Neural cell (in vitro differentiated cells): ENCODE measurements at regions not wholly inside any gene's neighbourhood (a gene's known extent, or its start where the extent isn't known, plus 50 kb on each side); places are given as distances from the start of the nearest gene placed in this dataset.

ENCODE experiments used
- H2AFZ ChIP-seq: fragments of 200-600, 300-800 bp; sonication (generic), shearing (Covaris generic); 2 replicates; pipeline ENCODE4 v1.6.0; 2014; ENCODE audit warnings: low read depth, mild to moderate bottlenecking, antibody characterized with exemption, low read length, moderate library complexity
- H3F3A ChIP-seq: fragments of 200-600 bp; shearing (Covaris generic); 2 replicates; pipeline ENCODE4 v1.6.1; 2016; ENCODE audit warnings: mild to moderate bottlenecking, moderate library complexity, mixed read lengths, antibody characterized with exemption, low read length; ENCODE audit not compliant: insufficient read depth, poor library complexity, severe bottlenecking
- H3K27ac ChIP-seq: fragments of 200-600, 300-800 bp; sonication (generic), shearing (Covaris generic); 2 replicates; pipeline ENCODE4 v1.5.1; 2014; ENCODE audit warnings: mild to moderate bottlenecking, low read length, moderate library complexity
- H3K27me3 ChIP-seq: fragments of 300-800, 200-600 bp; sonication (generic), shearing (Covaris generic); 2 replicates; pipeline ENCODE4 v1.6.0; 2014; ENCODE audit warnings: mild to moderate bottlenecking, low read depth, low read length, moderate library complexity; ENCODE audit not compliant: insufficient read depth
- H3K36me3 ChIP-seq: fragments of 300-800, 200-600 bp; sonication (generic), shearing (Covaris generic); 2 replicates; pipeline ENCODE4 v1.5.1; 2014; ENCODE audit warnings: mild to moderate bottlenecking, antibody characterized with exemption, low read length, moderate library complexity; ENCODE audit not compliant: insufficient read depth
- H3K4me2 ChIP-seq: fragments of 300-800, 200-600 bp; sonication (generic), shearing (Covaris generic); 2 replicates; pipeline ENCODE4 v1.6.0; 2014; ENCODE audit warnings: mild to moderate bottlenecking, low read length
- H3K4me3 ChIP-seq: fragments of 300-800, 200-600 bp; sonication (generic), shearing (Covaris generic); 2 replicates; pipeline ENCODE4 v1.5.1; 2014; ENCODE audit warnings: mild to moderate bottlenecking, low read length, moderate library complexity
- H3K79me2 ChIP-seq: fragments of 200-600 bp; shearing (Covaris generic); replicated peaks from 2 replicates; pipeline ENCODE4 v1.6.0; 2014; ENCODE audit warnings: mild to moderate bottlenecking, low read length, moderate library complexity; ENCODE audit not compliant: insufficient read depth
- H3K9ac ChIP-seq: fragments of 300-800, 200-600 bp; sonication (generic), shearing (Covaris generic); 2 replicates; pipeline ENCODE4 v1.6.1; 2016; ENCODE audit warnings: mild to moderate bottlenecking, low read length, mixed read lengths
- H3K9me2 ChIP-seq: fragments of 200-600 bp; shearing (Covaris generic); 2 replicates; pipeline ENCODE4 v1.6.1; 2016; ENCODE audit warnings: mild to moderate bottlenecking, low read length, mixed read lengths; ENCODE audit not compliant: insufficient read depth
- H3K9me3 ChIP-seq: fragments of 200-600, 300-800 bp; sonication (generic), shearing (Covaris generic); 2 replicates; pipeline ENCODE4 v1.6.1; 2016; ENCODE audit warnings: mild to moderate bottlenecking, mixed run types, low read length, moderate library complexity, mixed read lengths
- H4K20me1 ChIP-seq: fragments of 200-600 bp; shearing (Covaris generic); 2 replicates; pipeline ENCODE4 v1.6.1; 2016; ENCODE audit warnings: mild to moderate bottlenecking, mixed run types; ENCODE audit not compliant: insufficient read depth
- EP300 ChIP-seq: fragments of 450-650 bp; conservative IDR thresholded peaks from 2 replicates; pipeline ENCODE4 v1.6.1; 2014; ENCODE audit warnings: antibody characterized with exemption, mild to moderate bottlenecking, moderate library complexity; ENCODE audit not compliant: poor library complexity, severe bottlenecking
- EZH2 ChIP-seq: fragments of 200-600, 300-800 bp; shearing (Covaris generic), sonication (generic); IDR thresholded peaks from 2 replicates; pipeline ENCODE4 v1.6.1; 2014; ENCODE audit warnings: antibody characterized with exemption, low read length, borderline replicate concordance, mild to moderate bottlenecking; ENCODE audit not compliant: insufficient read depth, poor library complexity, severe bottlenecking
- MXI1 ChIP-seq: fragments of 450-650 bp; conservative IDR thresholded peaks from 2 replicates; pipeline ENCODE4 v1.6.1; 2014; ENCODE audit warnings: antibody characterized with exemption, mild to moderate bottlenecking; ENCODE audit not compliant: poor library complexity, severe bottlenecking
- POLR2AphosphoS5 ChIP-seq: IDR thresholded peaks from 2 replicates; pipeline ENCODE4 v1.6.1; 2012
- RAD21 ChIP-seq: fragments of 450-650 bp; conservative IDR thresholded peaks from 2 replicates; pipeline ENCODE4 v1.6.1; 2014; ENCODE audit warnings: antibody characterized with exemption, mild to moderate bottlenecking, moderate library complexity
- SMC3 ChIP-seq: fragments of 450-650 bp; conservative IDR thresholded peaks from 2 replicates; pipeline ENCODE4 v1.6.1; 2014; ENCODE audit warnings: antibody characterized with exemption, mild to moderate bottlenecking, moderate library complexity; ENCODE audit not compliant: poor library complexity
- TAF1 ChIP-seq: IDR thresholded peaks from 2 replicates; pipeline ENCODE4 v1.6.1; 2012; ENCODE audit warnings: low read depth
- TF ChIP-seq, protein P1 (sequence below): IDR thresholded peaks from 2 replicates; pipeline ENCODE4 v1.6.1; 2012; ENCODE audit warnings: borderline replicate concordance
- TF ChIP-seq, protein P2 (sequence below): fragments of 450-650 bp; IDR thresholded peaks from 2 replicates; pipeline ENCODE4 v1.5.1; 2014; ENCODE audit warnings: antibody characterized with exemption, mild to moderate bottlenecking, moderate library complexity; ENCODE audit not compliant: poor library complexity, severe bottlenecking

DNA sequence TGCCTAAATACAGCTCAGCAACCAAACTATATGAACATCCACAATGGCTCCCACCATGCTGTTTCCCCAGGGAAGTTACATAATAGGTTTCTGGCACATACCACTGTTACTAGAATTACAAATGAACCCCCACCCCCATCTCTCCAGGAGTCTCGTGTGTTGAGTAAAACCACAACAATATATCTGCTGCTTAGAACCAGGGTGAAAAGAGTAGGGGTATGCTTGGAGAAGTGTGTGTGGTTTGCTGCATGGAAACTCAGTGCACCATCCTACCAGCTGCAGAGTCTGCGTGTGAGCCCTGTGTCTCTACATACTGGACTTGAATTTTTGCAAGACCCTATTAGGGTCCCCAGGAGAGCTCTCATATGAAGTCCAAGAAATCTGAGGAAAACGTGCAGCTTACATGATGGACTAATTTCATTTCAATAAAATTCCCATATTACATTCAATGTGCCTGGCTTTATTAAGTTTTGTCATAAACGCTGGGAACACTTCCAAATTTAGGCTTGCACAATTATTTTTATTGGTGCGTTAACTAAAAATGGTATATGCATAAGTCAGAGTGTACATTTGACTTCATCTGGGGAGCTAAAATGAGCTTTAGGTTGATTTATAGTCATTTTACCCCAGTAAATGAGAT is 104.5 kb upstream of the NFIB start:
- no peak for TF ChIP-seq POLR2AphosphoS5
- TF ChIP-seq MXI1, result no peak
- TF ChIP-seq, protein P1, sequence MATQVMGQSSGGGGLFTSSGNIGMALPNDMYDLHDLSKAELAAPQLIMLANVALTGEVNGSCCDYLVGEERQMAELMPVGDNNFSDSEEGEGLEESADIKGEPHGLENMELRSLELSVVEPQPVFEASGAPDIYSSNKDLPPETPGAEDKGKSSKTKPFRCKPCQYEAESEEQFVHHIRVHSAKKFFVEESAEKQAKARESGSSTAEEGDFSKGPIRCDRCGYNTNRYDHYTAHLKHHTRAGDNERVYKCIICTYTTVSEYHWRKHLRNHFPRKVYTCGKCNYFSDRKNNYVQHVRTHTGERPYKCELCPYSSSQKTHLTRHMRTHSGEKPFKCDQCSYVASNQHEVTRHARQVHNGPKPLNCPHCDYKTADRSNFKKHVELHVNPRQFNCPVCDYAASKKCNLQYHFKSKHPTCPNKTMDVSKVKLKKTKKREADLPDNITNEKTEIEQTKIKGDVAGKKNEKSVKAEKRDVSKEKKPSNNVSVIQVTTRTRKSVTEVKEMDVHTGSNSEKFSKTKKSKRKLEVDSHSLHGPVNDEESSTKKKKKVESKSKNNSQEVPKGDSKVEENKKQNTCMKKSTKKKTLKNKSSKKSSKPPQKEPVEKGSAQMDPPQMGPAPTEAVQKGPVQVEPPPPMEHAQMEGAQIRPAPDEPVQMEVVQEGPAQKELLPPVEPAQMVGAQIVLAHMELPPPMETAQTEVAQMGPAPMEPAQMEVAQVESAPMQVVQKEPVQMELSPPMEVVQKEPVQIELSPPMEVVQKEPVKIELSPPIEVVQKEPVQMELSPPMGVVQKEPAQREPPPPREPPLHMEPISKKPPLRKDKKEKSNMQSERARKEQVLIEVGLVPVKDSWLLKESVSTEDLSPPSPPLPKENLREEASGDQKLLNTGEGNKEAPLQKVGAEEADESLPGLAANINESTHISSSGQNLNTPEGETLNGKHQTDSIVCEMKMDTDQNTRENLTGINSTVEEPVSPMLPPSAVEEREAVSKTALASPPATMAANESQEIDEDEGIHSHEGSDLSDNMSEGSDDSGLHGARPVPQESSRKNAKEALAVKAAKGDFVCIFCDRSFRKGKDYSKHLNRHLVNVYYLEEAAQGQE, result no peak
- no peak for TF ChIP-seq TAF1
- TF ChIP-seq, protein P2, sequence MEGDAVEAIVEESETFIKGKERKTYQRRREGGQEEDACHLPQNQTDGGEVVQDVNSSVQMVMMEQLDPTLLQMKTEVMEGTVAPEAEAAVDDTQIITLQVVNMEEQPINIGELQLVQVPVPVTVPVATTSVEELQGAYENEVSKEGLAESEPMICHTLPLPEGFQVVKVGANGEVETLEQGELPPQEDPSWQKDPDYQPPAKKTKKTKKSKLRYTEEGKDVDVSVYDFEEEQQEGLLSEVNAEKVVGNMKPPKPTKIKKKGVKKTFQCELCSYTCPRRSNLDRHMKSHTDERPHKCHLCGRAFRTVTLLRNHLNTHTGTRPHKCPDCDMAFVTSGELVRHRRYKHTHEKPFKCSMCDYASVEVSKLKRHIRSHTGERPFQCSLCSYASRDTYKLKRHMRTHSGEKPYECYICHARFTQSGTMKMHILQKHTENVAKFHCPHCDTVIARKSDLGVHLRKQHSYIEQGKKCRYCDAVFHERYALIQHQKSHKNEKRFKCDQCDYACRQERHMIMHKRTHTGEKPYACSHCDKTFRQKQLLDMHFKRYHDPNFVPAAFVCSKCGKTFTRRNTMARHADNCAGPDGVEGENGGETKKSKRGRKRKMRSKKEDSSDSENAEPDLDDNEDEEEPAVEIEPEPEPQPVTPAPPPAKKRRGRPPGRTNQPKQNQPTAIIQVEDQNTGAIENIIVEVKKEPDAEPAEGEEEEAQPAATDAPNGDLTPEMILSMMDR, result no peak
- TF ChIP-seq EP300, result no peak
- no peak for TF ChIP-seq EZH2
- no peak for TF ChIP-seq SMC3
- H3K27ac ChIP-seq, result no peak overlapping the region
- H3K4me2 ChIP-seq, result no peak overlapping the region
- no peak overlapping the region for H3K9ac ChIP-seq
- no peaks in the 10 kb centered on the region for H3K27me3 ChIP-seq
- H4K20me1 ChIP-seq, result no peaks in the 10 kb centered on the region
- no peaks in the 10 kb centered on the region for H3K36me3 ChIP-seq
- H3K9me3 ChIP-seq, result peaks cover 3% of the 10 kb centered on the region
- no peak overlapping the region for H2AFZ ChIP-seq
- H3K79me2 ChIP-seq, result no peaks in the 10 kb centered on the region
- no peaks in the 10 kb centered on the region for H3K9me2 ChIP-seq
- no peak overlapping the region for H3K4me3 ChIP-seq
- no peaks in the 10 kb centered on the region for H3F3A ChIP-seq

DNA sequence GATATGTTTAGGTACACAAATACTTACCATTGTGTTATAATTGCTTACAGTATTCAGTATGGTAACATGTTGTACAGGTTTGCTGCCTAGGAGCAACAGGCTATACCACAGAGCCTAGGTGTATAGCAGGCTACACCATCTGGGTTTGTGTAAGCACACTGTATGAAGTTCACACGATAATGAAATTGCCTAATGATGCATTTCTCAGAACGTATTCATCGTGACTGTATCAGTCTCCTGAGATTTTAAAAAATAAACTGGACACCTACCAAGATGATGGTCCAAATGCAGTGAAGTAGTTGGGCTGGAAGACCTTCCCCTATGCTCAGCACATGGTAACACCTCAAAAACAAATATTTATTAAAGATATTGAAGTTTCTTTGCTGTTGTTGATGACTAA is 103.3 kb upstream of the NFIB start:
- no peaks in the 10 kb centered on the region for H3K27me3 ChIP-seq
- no peak overlapping the region for H2AFZ ChIP-seq
- no peaks in the 10 kb centered on the region for H4K20me1 ChIP-seq
- no peak overlapping the region for H3K9ac ChIP-seq
- TF ChIP-seq SMC3, result no peak
- TF ChIP-seq, protein P1, result no peak
- TF ChIP-seq TAF1, result no peak
- no peak for TF ChIP-seq EZH2
- TF ChIP-seq, protein P2, result no peak
- no peak for TF ChIP-seq POLR2AphosphoS5
- no peak for TF ChIP-seq RAD21
- TF ChIP-seq MXI1, result no peak
- no peak overlapping the region for H3K27ac ChIP-seq
- no peaks in the 10 kb centered on the region for H3K36me3 ChIP-seq
- no peaks in the 10 kb centered on the region for H3K79me2 ChIP-seq
- H3F3A ChIP-seq, result no peaks in the 10 kb centered on the region
- H3K4me2 ChIP-seq, result no peak overlapping the region
- no peaks in the 10 kb centered on the region for H3K9me2 ChIP-seq
- H3K4me3 ChIP-seq, result no peak overlapping the region
- peaks cover 3% of the 10 kb centered on the region for H3K9me3 ChIP-seq
